Keratinocyte (primary cell): ENCODE measurements at regions not wholly inside any gene's neighbourhood (a gene's known extent, or its start where the extent isn't known, plus 50 kb on each side); places are given as distances from the start of the nearest gene placed in this dataset.

ENCODE experiments used
- DNase-seq: peaks from one replicate; pipeline ENCODE4 v3.0.0-alpha.2; 2011; ENCODE audit warnings: low read depth, missing footprints, low spot score
- FAIRE-seq: peaks from 2 replicates; lab custom pipeline; 2011; peaks lifted over from hg19 to GRCh38; lab: Jason Lieb, UNC
- H2AFZ ChIP-seq: 2 replicates; pipeline ENCODE4 v1.6.0; 2012; ENCODE audit warnings: low read length, control low read depth, inconsistent platforms; ENCODE audit not compliant: control insufficient read depth
- H3K27ac ChIP-seq: 2 replicates; pipeline ENCODE4 v1.5.1; 2011; ENCODE audit warnings: low read length; ENCODE audit not compliant: control insufficient read depth, insufficient read depth
- H3K27me3 ChIP-seq: 3 replicates; pipeline ENCODE4 v1.6.0; 2011; ENCODE audit warnings: low read length; ENCODE audit not compliant: control insufficient read depth, insufficient read depth; ENCODE audit errors: extremely low read depth
- H3K36me3 ChIP-seq, 2 experiments: 2 replicates in 1 of 2; 3 replicates in 1 of 2; pipeline ENCODE4 v1.5.1; 2011; ENCODE audit warnings: low read length in 2 of 2, mild to moderate bottlenecking in 1 of 2; ENCODE audit not compliant: control insufficient read depth in 2 of 2, insufficient read depth in 2 of 2; ENCODE audit errors: extremely low read depth in 1 of 2
- H3K4me1 ChIP-seq: 3 replicates; pipeline ENCODE4 v1.5.1; 2011; ENCODE audit warnings: low read length; ENCODE audit not compliant: control insufficient read depth, insufficient read depth; ENCODE audit errors: extremely low read depth
- H3K4me2 ChIP-seq: 3 replicates; pipeline ENCODE4 v1.6.0; 2011; ENCODE audit warnings: low read depth, low read length; ENCODE audit not compliant: control insufficient read depth, insufficient read depth; ENCODE audit errors: extremely low read depth
- H3K4me3 ChIP-seq, 3 experiments: fragments of 200-600 bp in 1 of 3; sonication (generic) in 1 of 3; 2 replicates in 2 of 3; 3 replicates in 1 of 3; pipeline ENCODE4 v1.5.1; 2011 to 2016; ENCODE audit warnings: low read length in 3 of 3, mild to moderate bottlenecking in 3 of 3, control low read depth in 2 of 3, inconsistent platforms in 1 of 3, low read depth in 1 of 3, mixed read lengths in 1 of 3, mixed run types in 1 of 3, moderate library complexity in 1 of 3; ENCODE audit not compliant: control insufficient read depth in 2 of 3, insufficient read depth in 2 of 3; ENCODE audit errors: extremely low read depth in 1 of 3
- H3K79me2 ChIP-seq: 2 replicates; pipeline ENCODE4 v1.6.0; 2012; ENCODE audit warnings: low read length; ENCODE audit not compliant: control insufficient read depth, insufficient read depth
- H3K9ac ChIP-seq: 3 replicates; pipeline ENCODE4 v1.6.0; 2011; ENCODE audit warnings: low read length; ENCODE audit not compliant: control insufficient read depth, insufficient read depth; ENCODE audit errors: extremely low read depth
- H3K9me1 ChIP-seq: 3 replicates; pipeline ENCODE4 v1.6.0; 2011; ENCODE audit warnings: low read length; ENCODE audit not compliant: control insufficient read depth, insufficient read depth; ENCODE audit errors: extremely low read depth
- H3K9me3 ChIP-seq: 2 replicates; pipeline ENCODE4 v1.5.1; 2012; ENCODE audit warnings: low read depth, low read length; ENCODE audit not compliant: control insufficient read depth
- H4K20me1 ChIP-seq: 3 replicates; pipeline ENCODE4 v1.6.0; 2011; ENCODE audit warnings: low read length; ENCODE audit not compliant: control insufficient read depth, insufficient read depth; ENCODE audit errors: extremely low read depth
- CTCF ChIP-seq, 3 experiments: IDR thresholded peaks in 1 of 3; conservative IDR thresholded peaks in 1 of 3; optimal IDR thresholded peaks in 1 of 3; 2 replicates in 2 of 3; 3 replicates in 1 of 3; pipeline versions ENCODE3 to v1.5.1; 2011; ENCODE audit warnings: low read length in 3 of 3, mild to moderate bottlenecking in 3 of 3, moderate library complexity in 2 of 3, control low read depth in 1 of 3, inconsistent platforms in 1 of 3; ENCODE audit not compliant: insufficient read depth in 2 of 3; ENCODE audit errors: extremely low read depth in 1 of 3
- EZH2 ChIP-seq: IDR thresholded peaks from one replicate; pipeline ENCODE4 v1.6.1; 2012; ENCODE audit warnings: inconsistent platforms, mild to moderate bottlenecking, low read length, moderate library complexity
- dilution Hi-C: fragments of 300-500 bp; cut with MboI; formaldehyde crosslinking; loops from one replicate; pipeline ENCODE4 v1.7.0; 2020; ENCODE audit warnings: low sequenced_read_pairs; ENCODE audit not compliant: extremely low pct_ligation_motif_present

GRCh38 chr10:113435881-113436280 lies 117.0 kb upstream of the HABP2 start:
- H3K9ac ChIP-seq: no peak overlapping the region
- H3K79me2 ChIP-seq: no peaks in the 10 kb centered on the region
- no peak overlapping the region for H3K4me2 ChIP-seq
- DNase-seq (no peak), FAIRE-seq (no peak)
- H3K9me1 ChIP-seq: no peaks in the 10 kb centered on the region
- dilution Hi-C loops: no loop called here
- TF ChIP-seq CTCF (optimal IDR thresholded peaks at IDR 0.05 in 1 of 3, IDR thresholded peaks at IDR 0.05 in 1 of 3, conservative IDR thresholded peaks at IDR 0.05 in 1 of 3; ENCODE audit: extremely low read depth in 1 of 3, insufficient read depth in 2 of 3, low read length in 3 of 3): no peak
- no peak for TF ChIP-seq EZH2
- no peak overlapping the region for H2AFZ ChIP-seq
- no peaks in the 10 kb centered on the region for H3K27me3 ChIP-seq
- H4K20me1 ChIP-seq: no peaks in the 10 kb centered on the region
- no peak overlapping the region for H3K4me3 ChIP-seq
- no peaks in the 10 kb centered on the region for H3K36me3 ChIP-seq
- H3K9me3 ChIP-seq: no peaks in the 10 kb centered on the region
- no peaks in the 10 kb centered on the region for H3K4me1 ChIP-seq
- no peak overlapping the region for H3K27ac ChIP-seq

GRCh38 chr10:113436851-113437250 lies 116.0 kb upstream of the HABP2 start:
- DNase-seq: no peak
- Histone ChIP-seq H3K4me3 (no peak overlapping the region), H3K79me2 (no peaks in the 10 kb centered on the region), H3K27ac (no peak overlapping the region), H3K9me1 (no peaks in the 10 kb centered on the region), H4K20me1 (no peaks in the 10 kb centered on the region), H3K9ac (no peak overlapping the region), H3K9me3 (no peaks in the 10 kb centered on the region), H3K36me3 (no peaks in the 10 kb centered on the region), H3K4me1 (no peaks in the 10 kb centered on the region), H3K27me3 (no peaks in the 10 kb centered on the region), H2AFZ (no peak overlapping the region), H3K4me2 (no peak overlapping the region)
- no peak for FAIRE-seq
- TF ChIP-seq CTCF (optimal IDR thresholded peaks at IDR 0.05 in 1 of 3, IDR thresholded peaks at IDR 0.05 in 1 of 3, conservative IDR thresholded peaks at IDR 0.05 in 1 of 3; ENCODE audit: extremely low read depth in 1 of 3, insufficient read depth in 2 of 3, low read length in 3 of 3): no peak
- no peak for TF ChIP-seq EZH2
- dilution Hi-C loops: no loop called here
